ENCODE measurements at regions not wholly inside any gene's neighbourhood (a gene's known extent, or its start where the extent isn't known, plus 50 kb on each side); places are given as distances from the start of the nearest gene placed in this dataset.

DNA sequence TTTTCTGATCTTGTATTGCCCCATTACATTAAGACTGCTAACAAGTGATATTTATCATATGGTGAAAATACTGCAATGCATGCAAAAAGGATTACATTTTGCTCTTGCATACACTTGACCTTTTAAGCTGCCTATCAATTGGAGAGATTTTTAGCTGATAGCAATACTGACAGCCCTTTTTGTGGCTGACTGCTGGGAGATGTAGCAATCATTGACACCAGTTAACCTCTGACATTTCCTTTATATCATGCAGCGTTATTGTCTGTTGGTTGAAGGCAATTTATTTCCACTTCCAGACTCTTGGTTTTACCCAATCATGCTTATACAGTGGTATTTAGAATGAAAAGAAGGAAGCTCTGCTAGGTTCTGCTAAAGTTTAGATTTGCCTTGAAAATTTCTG is 364.0 kb downstream of the LMO7 start:
- TF ChIP-seq EZH2phosphoT487 (IDR thresholded peaks at IDR 0.05; ENCODE audit: insufficient read depth, low read depth) (no peak), EZH2 (IDR thresholded peaks at IDR 0.05; ENCODE audit: insufficient read depth, poor library complexity, severe bottlenecking) (no peak)
